H9 (cell line): ENCODE measurements at regions not wholly inside any gene's neighbourhood (a gene's known extent, or its start where the extent isn't known, plus 50 kb on each side); places are given as distances from the start of the nearest gene placed in this dataset.

Source experiments
- DNase-seq: peaks from one replicate; pipeline ENCODE4 v3.0.0-alpha.2; 2017
- H2AFZ ChIP-seq: one replicate; pipeline ENCODE4 v1.6.1; 2013; ENCODE audit warnings: mild to moderate bottlenecking, low read length, control low read depth, moderate library complexity
- H2AK5ac ChIP-seq: 2 replicates; pipeline ENCODE4 v1.6.1; 2013; ENCODE audit warnings: low read length, control low read depth, mixed read lengths; ENCODE audit not compliant: insufficient read length
- H2BK120ac ChIP-seq: one replicate; pipeline ENCODE4 v1.6.1; 2013; ENCODE audit warnings: low read depth, mild to moderate bottlenecking, low read length, control low read depth, inconsistent platforms; ENCODE audit not compliant: poor library complexity, severe bottlenecking
- H2BK12ac ChIP-seq: 2 replicates; pipeline ENCODE4 v1.6.1; 2013; ENCODE audit warnings: low read length, control low read depth, mixed read lengths, low read depth; ENCODE audit not compliant: insufficient read length
- H2BK15ac ChIP-seq: 2 replicates; pipeline ENCODE4 v1.6.1; 2013; ENCODE audit warnings: low read depth, low read length, control low read depth
- H2BK20ac ChIP-seq: one replicate; pipeline ENCODE4 v1.6.1; 2013; ENCODE audit warnings: low read depth, mild to moderate bottlenecking, low read length, control low read depth, inconsistent platforms; ENCODE audit not compliant: poor library complexity, severe bottlenecking
- H2BK5ac ChIP-seq: 2 replicates; pipeline ENCODE4 v1.6.1; 2013; ENCODE audit warnings: low read length, control low read depth, mixed read lengths; ENCODE audit not compliant: insufficient read length
- H3K14ac ChIP-seq: 2 replicates; pipeline ENCODE4 v1.6.1; 2013; ENCODE audit warnings: low read length, control low read depth; ENCODE audit not compliant: insufficient read depth
- H3K18ac ChIP-seq: 2 replicates; pipeline ENCODE4 v1.6.1; 2013; ENCODE audit warnings: low read depth, mild to moderate bottlenecking, mixed read lengths, low read length, control low read depth; ENCODE audit not compliant: insufficient read length
- H3K23ac ChIP-seq: 2 replicates; pipeline ENCODE4 v1.6.1; 2013; ENCODE audit warnings: low read length, control low read depth, mixed read lengths, low read depth; ENCODE audit not compliant: insufficient read length
- H3K23me2 ChIP-seq: 2 replicates; pipeline ENCODE4 v1.6.1; 2013; ENCODE audit warnings: low read depth, mild to moderate bottlenecking, mixed read lengths, low read length, control low read depth; ENCODE audit not compliant: insufficient read length, poor library complexity, severe bottlenecking
- H3K27ac ChIP-seq: 2 replicates; pipeline ENCODE4 v1.5.1; 2013; ENCODE audit warnings: low read length, control low read depth, mixed read lengths, low read depth; ENCODE audit not compliant: insufficient read length
- H3K27me3 ChIP-seq: 2 replicates; pipeline ENCODE4 v1.6.1; 2013; ENCODE audit warnings: low read length, control low read depth, inconsistent platforms; ENCODE audit not compliant: insufficient read depth
- H3K4ac ChIP-seq: 2 replicates; pipeline ENCODE4 v1.6.1; 2013; ENCODE audit warnings: low read depth, mild to moderate bottlenecking, control low read depth, inconsistent platforms, low read length, moderate library complexity
- H3K4me1 ChIP-seq: 2 replicates; pipeline ENCODE4 v1.6.1; 2013; ENCODE audit warnings: low read length, control low read depth, inconsistent platforms; ENCODE audit not compliant: insufficient read depth
- H3K4me2 ChIP-seq: 2 replicates; pipeline ENCODE4 v1.6.1; 2013; ENCODE audit warnings: low read length, control low read depth, mixed read lengths; ENCODE audit not compliant: insufficient read length, insufficient read depth
- H3K56ac ChIP-seq: 2 replicates; pipeline ENCODE4 v1.6.1; 2013; ENCODE audit warnings: low read depth, mild to moderate bottlenecking, mixed read lengths, low read length, control low read depth; ENCODE audit not compliant: insufficient read length
- H3K79me1 ChIP-seq: 2 replicates; pipeline ENCODE4 v1.6.1; 2013; ENCODE audit warnings: low read depth, mild to moderate bottlenecking, moderate library complexity, low read length, control low read depth, inconsistent platforms; ENCODE audit not compliant: insufficient read depth, poor library complexity, severe bottlenecking
- H3K79me2 ChIP-seq: 2 replicates; pipeline ENCODE4 v1.6.1; 2013; ENCODE audit warnings: low read length, control low read depth, inconsistent platforms; ENCODE audit not compliant: insufficient read depth
- H3K9ac ChIP-seq: 2 replicates; pipeline ENCODE4 v1.6.1; 2013; ENCODE audit warnings: low read length, control low read depth, mixed read lengths; ENCODE audit not compliant: insufficient read length; ENCODE audit errors: extremely low read depth
- H3K9me3 ChIP-seq: one replicate; pipeline ENCODE4 v1.6.1; 2013; ENCODE audit warnings: low read depth, low read length, inconsistent platforms; ENCODE audit not compliant: control insufficient read depth
- H3T11ph ChIP-seq: one replicate; pipeline ENCODE4 v1.6.1; 2013; ENCODE audit warnings: mild to moderate bottlenecking, low read length, control low read depth, inconsistent platforms
- H4K20me1 ChIP-seq: one replicate; pipeline ENCODE4 v1.6.1; 2013; ENCODE audit not compliant: control insufficient read depth, insufficient read length, insufficient read depth
- H4K5ac ChIP-seq: 2 replicates; pipeline ENCODE4 v1.6.1; 2013; ENCODE audit warnings: low read depth, mild to moderate bottlenecking, mixed read lengths, low read length, control low read depth; ENCODE audit not compliant: insufficient read length
- H4K8ac ChIP-seq: replicated peaks from 2 replicates; pipeline ENCODE4 v1.6.1; 2013; ENCODE audit warnings: low read length, control low read depth, mixed read lengths, low read depth; ENCODE audit not compliant: insufficient read length
- H4K91ac ChIP-seq: 2 replicates; pipeline ENCODE4 v1.6.1; 2013; ENCODE audit warnings: low read depth, mild to moderate bottlenecking, moderate library complexity, mixed read lengths, low read length, control low read depth; ENCODE audit not compliant: insufficient read length
- H3K27ac Mint-ChIP-seq, 3 experiments: 2 replicates in 2 of 3; 3 replicates in 1 of 3; pipeline ENCODE4 v1.8.0; 2020 to 2021; ENCODE audit warnings: mixed read lengths in 3 of 3, mild to moderate bottlenecking in 1 of 3, moderate library complexity in 1 of 3
- H3K27me3 Mint-ChIP-seq: 2 replicates; pipeline ENCODE4 v1.8.0; 2021; ENCODE audit warnings: low read depth, mild to moderate bottlenecking, moderate library complexity, mixed read lengths
- H3K36me3 Mint-ChIP-seq, 3 experiments: 2 replicates in 2 of 3; 3 replicates in 1 of 3; pipeline ENCODE4 v1.8.0; 2020 to 2021; ENCODE audit warnings: low read depth in 3 of 3, mixed read lengths in 3 of 3; ENCODE audit not compliant: insufficient read depth in 1 of 3
- H3K4me1 Mint-ChIP-seq, 2 experiments: 2 replicates each; pipeline ENCODE4 v1.8.0; 2020; ENCODE audit warnings: mixed read lengths in 2 of 2
- H3K4me3 Mint-ChIP-seq, 2 experiments: 2 replicates in 1 of 2; 3 replicates in 1 of 2; pipeline ENCODE4 v1.8.0; 2020 to 2021; ENCODE audit warnings: mild to moderate bottlenecking in 2 of 2, mixed read lengths in 2 of 2, moderate library complexity in 1 of 2
- H3K9me3 Mint-ChIP-seq, 2 experiments: 2 replicates in 1 of 2; 3 replicates in 1 of 2; pipeline ENCODE4 v1.8.0; 2020; ENCODE audit warnings: mild to moderate bottlenecking in 2 of 2, mixed read lengths in 2 of 2, moderate library complexity in 1 of 2
- CTCF ChIP-seq: fragments of 200-600 bp; sonication (generic); conservative IDR thresholded peaks from 3 replicates; pipeline ENCODE4 v1.8.0; 2021; ENCODE audit warnings: antibody characterized with exemption, mild to moderate bottlenecking
- WGBS: extraction: QIAGEN DNeasy Blood & Tissue Kit; methylation state at CpG from one replicate; pipeline ENCODE4 v1.1.7; 2013; ENCODE audit warnings: missing lambda C conversion rate, low lambda C conversion rate, mixed read lengths; ENCODE audit not compliant: insufficient read length; ENCODE audit errors: extremely low coverage; 5-methylcytosine and 5-hydroxymethylcytosine counted together

- H3K9me3 ChIP-seq: no peaks in the 10 kb centered on the region
- no peak for TF ChIP-seq CTCF
- no peak overlapping the region for H3K4me2 ChIP-seq
- H2BK15ac ChIP-seq: no peak overlapping the region
- WGBS: no CpG with 5 or more reads among the region's 4 CpGs
- DNase-seq: no peak
- no peak overlapping the region for H3K4ac ChIP-seq
- peaks cover 9% of the 10 kb centered on the region in 2 experiments for H3K4me1 Mint-ChIP-seq
- H3K56ac ChIP-seq: no peak overlapping the region
- H3K9me3 Mint-ChIP-seq: no peaks in the 10 kb centered on the region
- no peak overlapping the region for H3T11ph ChIP-seq
- H4K8ac ChIP-seq: no peak overlapping the region
- H3K27ac Mint-ChIP-seq: no peak overlapping the region
- no peak overlapping the region for H3K4me3 Mint-ChIP-seq
- no peak overlapping the region for H3K27ac ChIP-seq
- H4K5ac ChIP-seq: no peak overlapping the region
- H3K14ac ChIP-seq: no peak overlapping the region
- H3K27me3 Mint-ChIP-seq: peaks cover 2% of the 10 kb centered on the region; the same call in 1 of the 2 replicates
- H3K79me1 ChIP-seq: no peaks in the 10 kb centered on the region
- H2BK20ac ChIP-seq: no peak overlapping the region
- H3K36me3 Mint-ChIP-seq: no peaks in the 10 kb centered on the region; a peak in 1 of 7 replicates
- no peaks in the 10 kb centered on the region for H3K27me3 ChIP-seq
- H3K4me1 ChIP-seq: no peaks in the 10 kb centered on the region
- H2AFZ ChIP-seq: no peak overlapping the region
- no peaks in the 10 kb centered on the region for H4K20me1 ChIP-seq
- H2BK120ac ChIP-seq: no peak overlapping the region
- H3K79me2 ChIP-seq: no peaks in the 10 kb centered on the region
- no peak overlapping the region for H3K18ac ChIP-seq
- no peak overlapping the region for H4K91ac ChIP-seq
- no peak overlapping the region for H3K23ac ChIP-seq
- H2BK5ac ChIP-seq: no peak overlapping the region
- H3K23me2 ChIP-seq: no peaks in the 10 kb centered on the region
- no peak overlapping the region for H2AK5ac ChIP-seq
- H3K9ac ChIP-seq: no peak overlapping the region
- no peak overlapping the region for H2BK12ac ChIP-seq
Measured at GRCh38 chr11:128297091-128297651, 290.2 kb downstream of the ETS1 start.
